Medulla oblongata (tissue), 1 donor: ENCODE measurements at regions not wholly inside any gene's neighbourhood (a gene's known extent, or its start where the extent isn't known, plus 50 kb on each side); places are given as distances from the start of the nearest gene placed in this dataset.

Source experiments
- DNase-seq: peaks from one replicate; pipeline ENCODE4 v3.0.0-alpha.2; 2015; ENCODE audit errors: extremely low spot score

GRCh38 chr14:85118274-85118673, 411.7 kb upstream of the FLRT2 start:
- DNase-seq: no peak

GRCh38 chr14:85122690-85123089, 407.3 kb upstream of the FLRT2 start:
- no peak for DNase-seq

GRCh38 chr14:85123755-85124154, 406.2 kb upstream of the FLRT2 start:
- DNase-seq: no peak

- no peak for DNase-seq
Observed at GRCh38 chr14:85124631-85125290, 405.2 kb upstream of the FLRT2 start.

GRCh38 chr14:85125291-85125670, 404.7 kb upstream of the FLRT2 start:
- no peak for DNase-seq

- DNase-seq: no peak
Observed at GRCh38 chr14:85129921-85130320, 400.0 kb upstream of the FLRT2 start.

GRCh38 chr14:85131226-85131922, 398.6 kb upstream of the FLRT2 start:
- no peak for DNase-seq

- no peak for DNase-seq
Observed at GRCh38 chr14:85142982-85143381, 387.0 kb upstream of the FLRT2 start.

- DNase-seq: no peak
Observed at GRCh38 chr14:85146779-85147178, 383.2 kb upstream of the FLRT2 start.

- DNase-seq: no peak
Observed at GRCh38 chr14:85150166-85150565, 379.8 kb upstream of the FLRT2 start.

GRCh38 chr14:85154714-85155113, 375.2 kb upstream of the FLRT2 start:
- DNase-seq: no peak

- DNase-seq: no peak
Observed at GRCh38 chr14:85156319-85156718, 373.6 kb upstream of the FLRT2 start.

GRCh38 chr14:85159726-85160125, 370.2 kb upstream of the FLRT2 start:
- no peak for DNase-seq

- DNase-seq: no peak
Observed at GRCh38 chr14:85165094-85165493, 364.9 kb upstream of the FLRT2 start.

GRCh38 chr14:85169381-85169780, 360.6 kb upstream of the FLRT2 start:
- no peak for DNase-seq

GRCh38 chr14:85172290-85172689, 357.7 kb upstream of the FLRT2 start:
- no peak for DNase-seq

GRCh38 chr14:85172889-85173477, 357.0 kb upstream of the FLRT2 start:
- peak; percentile 12 for DNase-seq

- DNase-seq: no peak
Observed at GRCh38 chr14:85175556-85175955, 354.4 kb upstream of the FLRT2 start.

- no peak for DNase-seq
Observed at GRCh38 chr14:85178864-85179263, 351.1 kb upstream of the FLRT2 start.

- no peak for DNase-seq
Observed at GRCh38 chr14:85180876-85181275, 349.1 kb upstream of the FLRT2 start.

- no peak for DNase-seq
Observed at GRCh38 chr14:85182282-85182681, 347.7 kb upstream of the FLRT2 start.

GRCh38 chr14:85186082-85186481, 343.9 kb upstream of the FLRT2 start:
- no peak for DNase-seq

- DNase-seq: no peak
Observed at GRCh38 chr14:85187521-85187920, 342.4 kb upstream of the FLRT2 start.
